ENCODE measurements at regions not wholly inside any gene's neighbourhood (a gene's known extent, or its start where the extent isn't known, plus 50 kb on each side); places are given as distances from the start of the nearest gene placed in this dataset.

DNA sequence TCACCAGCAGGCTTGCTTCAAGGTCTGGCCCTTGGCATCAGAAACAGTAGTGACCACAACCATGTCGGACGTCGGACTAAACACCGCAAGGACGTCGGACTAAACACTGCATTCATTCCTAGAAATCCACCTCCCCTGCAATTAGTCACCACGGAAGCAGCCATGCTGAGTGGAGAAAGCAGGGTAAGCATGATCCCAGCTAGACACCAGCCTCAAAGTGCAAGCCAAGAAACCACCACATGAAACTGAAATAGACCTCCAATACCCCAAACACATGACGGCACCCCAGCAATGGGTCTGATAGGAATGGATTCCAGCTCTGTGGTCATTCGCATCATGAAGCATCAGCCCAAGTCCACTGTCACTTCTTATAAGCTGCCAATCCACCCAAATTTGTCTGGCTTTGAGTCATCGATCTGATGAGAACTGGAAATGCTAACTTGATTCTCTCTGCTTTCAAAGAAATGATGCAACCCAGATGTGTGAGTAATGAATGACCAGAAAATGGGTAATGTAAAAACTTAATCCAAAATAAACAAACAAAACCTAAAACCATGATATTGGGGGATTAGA lies 348.3 kb upstream of the TMCO5A start:
- DNase-seq, result no peak

DNA sequence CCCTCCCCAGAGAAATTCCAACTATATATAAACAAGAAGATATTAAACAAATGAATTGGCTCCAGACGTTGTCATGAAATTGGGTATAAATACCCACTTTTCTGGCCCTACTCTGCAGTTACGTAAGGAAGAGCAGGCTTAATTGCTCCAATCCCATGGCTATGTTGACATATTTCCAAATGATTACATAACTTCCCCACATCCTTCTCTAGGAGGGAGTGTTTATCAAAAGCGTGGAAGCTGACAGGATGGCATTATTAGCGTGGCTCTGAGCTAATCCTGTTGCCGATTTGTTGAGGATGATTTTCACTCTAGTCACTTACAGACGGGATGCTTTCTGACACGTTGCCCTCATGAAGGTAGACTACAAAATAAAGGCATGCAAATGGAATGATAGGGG lies 347.5 kb upstream of the TMCO5A start:
- no peak for DNase-seq

- no peak for DNase-seq
Observed at GRCh38 chr15:37594417-37594816, 340.0 kb upstream of the TMCO5A start.

DNA sequence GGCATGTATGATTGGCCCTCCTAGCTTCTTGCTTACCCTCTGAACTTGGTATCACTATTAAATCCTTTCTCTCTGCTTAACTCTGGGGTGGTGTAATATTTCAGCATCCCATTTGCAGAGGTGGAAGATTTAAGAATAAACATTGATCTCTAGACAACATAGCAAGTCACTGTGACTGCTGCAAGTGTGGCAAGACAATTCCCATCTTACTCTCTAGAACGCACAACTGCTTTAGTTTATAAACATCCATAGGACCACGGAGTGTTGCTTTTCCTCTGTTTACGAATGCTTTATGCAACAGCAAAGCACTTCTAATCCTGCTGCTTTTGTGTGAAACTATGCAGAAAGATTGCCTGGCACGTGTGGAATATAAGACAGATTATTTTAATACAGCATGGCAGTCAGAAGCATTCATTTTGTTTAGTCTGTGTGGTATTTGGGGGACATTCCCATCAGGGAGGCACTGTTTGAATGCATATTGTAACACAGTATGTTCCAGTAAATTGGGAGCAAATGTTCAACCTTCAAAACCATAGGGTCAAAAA lies 338.9 kb upstream of the TMCO5A start:
- DNase-seq, result no peak

DNA sequence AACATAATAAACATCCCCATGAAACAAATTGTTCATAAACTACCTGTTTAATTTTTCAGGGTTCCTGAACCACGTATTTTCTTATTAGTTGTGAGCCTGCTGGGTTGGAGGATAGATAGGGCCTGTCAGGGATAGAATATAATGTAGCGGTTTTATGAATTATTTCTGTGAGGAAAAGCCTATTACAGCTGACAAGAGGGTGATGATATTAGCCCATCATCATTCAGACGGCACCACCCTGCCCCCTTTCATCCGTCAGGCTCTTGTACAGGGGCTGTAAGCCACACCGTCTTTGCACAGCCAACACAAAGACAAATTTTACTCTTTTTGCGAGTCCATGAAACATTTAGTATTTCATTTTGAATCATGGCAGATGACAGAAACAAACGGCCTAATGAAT lies 335.3 kb upstream of the TMCO5A start:
- DNase-seq, result no peak

DNA sequence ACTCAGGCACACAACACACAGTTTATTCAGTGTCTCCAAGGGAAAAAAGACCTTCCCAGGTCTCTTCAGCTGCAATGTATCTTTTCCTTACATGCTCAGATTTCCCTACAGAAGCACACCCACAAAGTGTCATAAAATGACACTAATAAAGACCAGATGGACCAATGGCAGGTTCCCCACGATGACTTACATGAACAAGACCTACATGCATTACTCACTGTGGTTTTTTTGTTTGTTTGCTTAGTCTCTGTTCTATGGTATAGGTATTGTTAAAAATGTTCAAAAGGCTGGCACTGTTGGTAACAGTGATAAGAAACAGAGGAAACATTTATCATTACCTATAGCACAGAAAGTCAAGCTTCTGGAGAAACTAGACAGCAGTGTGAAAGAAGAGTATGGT lies 318.2 kb upstream of the TMCO5A start:
- DNase-seq, result no peak

DNA sequence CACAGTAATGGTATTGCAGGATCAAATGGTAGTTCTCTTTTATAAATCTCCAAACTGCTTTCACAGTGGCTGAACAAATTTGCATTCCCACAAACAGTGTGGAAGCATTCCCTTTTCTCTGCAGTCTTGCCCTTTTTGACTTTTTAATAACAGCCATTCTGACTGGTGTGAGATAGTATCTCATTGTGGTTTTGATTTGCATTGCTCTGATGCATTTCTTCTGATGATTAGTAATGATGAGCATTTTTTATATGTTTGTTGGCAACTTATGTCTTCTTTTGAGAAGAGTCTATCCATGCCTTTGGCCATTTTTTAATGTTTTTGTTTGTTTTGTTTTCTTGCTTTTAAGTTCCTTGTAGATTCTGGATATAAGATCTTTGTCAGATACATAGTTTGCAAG lies 316.1 kb upstream of the TMCO5A start:
- DNase-seq, result no peak

- no peak for DNase-seq
Observed at GRCh38 chr15:37619358-37620042, 314.9 kb upstream of the TMCO5A start.

DNA sequence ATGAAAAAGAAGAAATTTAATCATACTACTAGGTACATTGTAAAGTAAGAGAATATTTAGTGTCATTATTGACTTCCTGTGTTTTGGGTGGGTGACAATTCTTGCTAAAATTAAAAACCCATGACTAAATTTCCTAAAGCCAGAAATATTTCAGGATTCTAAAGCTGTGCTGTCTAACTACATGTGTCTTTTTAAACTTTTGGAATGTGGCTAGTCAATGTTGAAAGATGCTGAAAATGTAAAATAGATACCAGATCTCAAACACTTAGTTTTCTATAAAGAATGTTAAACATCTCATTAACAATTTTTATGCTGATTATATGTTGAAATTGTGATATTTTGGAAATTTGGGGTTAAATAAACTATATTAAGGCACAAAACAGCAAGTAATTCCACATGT lies 308.9 kb upstream of the TMCO5A start:
- no peak for DNase-seq

- no peak for DNase-seq
Observed at GRCh38 chr15:37628507-37628906, 305.9 kb upstream of the TMCO5A start.

DNA sequence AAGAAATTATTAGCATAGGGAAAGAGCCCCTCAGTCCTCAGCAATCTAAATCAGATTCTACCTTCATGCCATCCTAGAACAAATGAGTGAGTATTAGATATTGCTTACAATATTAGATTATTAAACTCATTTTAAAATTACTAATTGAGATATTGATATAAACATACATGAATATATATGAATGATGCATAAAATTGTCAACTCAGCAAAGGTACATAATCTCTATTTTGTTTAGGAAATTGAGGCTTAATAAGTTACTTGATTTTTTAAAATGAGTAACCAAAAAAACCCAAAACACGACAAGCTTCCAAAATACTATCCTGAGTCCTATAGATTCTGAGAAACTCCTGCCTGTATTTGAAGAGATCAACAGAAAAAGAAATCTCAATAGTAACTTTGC lies 297.7 kb upstream of the TMCO5A start:
- DNase-seq, result no peak

GRCh38 chr15:37638116-37638515 lies 296.3 kb upstream of the TMCO5A start:
- DNase-seq, result no peak

- no peak for DNase-seq
Observed at GRCh38 chr15:37638691-37639090, 295.7 kb upstream of the TMCO5A start.

GRCh38 chr15:37652646-37653417 lies 281.6 kb upstream of the TMCO5A start:
- no peak for DNase-seq

DNA sequence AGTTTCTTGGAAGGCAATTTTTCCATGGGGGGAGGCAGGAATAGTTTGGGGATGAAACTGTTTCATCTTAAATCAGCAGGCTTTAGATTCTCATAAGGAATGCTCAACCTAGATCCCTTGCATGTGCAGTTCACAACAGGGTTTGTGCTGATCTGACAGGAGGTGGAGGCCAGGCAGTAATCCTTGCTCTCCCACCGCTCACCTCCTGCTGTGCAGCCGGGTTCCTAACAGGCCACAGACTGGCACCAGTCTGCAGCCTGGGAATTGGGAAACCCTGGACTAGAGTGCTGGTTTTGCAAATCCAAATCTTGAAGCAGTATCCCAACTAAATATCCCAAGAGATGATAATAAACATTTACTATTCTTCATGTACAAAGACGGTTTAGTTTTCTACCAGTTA lies 256.3 kb upstream of the TMCO5A start:
- DNase-seq, result no peak

- DNase-seq, result no peak
Observed at GRCh38 chr15:37679627-37680026, 254.8 kb upstream of the TMCO5A start.

DNA sequence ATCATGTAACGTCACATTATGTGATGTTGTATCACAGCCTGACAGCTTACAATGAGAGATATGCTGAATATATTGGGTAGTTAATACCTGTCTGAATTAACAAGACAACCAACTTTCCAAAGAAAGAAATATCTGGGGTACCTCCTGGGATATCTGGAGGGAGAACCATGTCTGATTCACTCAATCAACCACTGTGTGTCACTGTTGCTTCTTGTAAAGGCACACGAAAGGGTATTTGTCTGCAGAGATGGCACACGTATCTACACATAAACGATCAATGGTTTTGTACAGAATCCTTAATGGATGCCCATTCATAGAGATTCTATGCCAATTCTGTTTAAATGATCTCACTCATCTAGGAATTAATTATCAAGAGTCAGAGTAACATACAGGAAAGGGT lies 252.1 kb upstream of the TMCO5A start:
- no peak for DNase-seq

DNA sequence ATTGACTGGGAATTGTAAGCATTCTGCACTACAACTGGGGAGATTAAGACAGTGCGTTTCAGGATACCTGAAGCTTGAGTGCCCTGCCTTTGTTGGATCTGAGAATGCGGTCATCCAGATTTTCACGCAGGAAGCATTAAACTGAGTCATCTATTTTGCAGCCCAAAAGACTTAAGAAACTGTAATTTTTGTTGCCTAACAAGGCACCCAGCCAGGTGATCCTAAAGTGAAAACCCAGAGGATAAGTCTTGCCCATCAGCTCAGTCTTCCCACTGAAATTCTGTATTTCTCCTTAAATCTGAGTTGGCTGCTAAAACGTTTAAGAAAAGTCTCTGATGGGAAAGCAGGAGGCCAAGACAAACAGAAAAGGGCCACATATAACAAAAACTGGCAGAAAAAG lies 242.5 kb upstream of the TMCO5A start:
- no peak for DNase-seq

GRCh38 chr15:37693926-37694325 lies 240.5 kb upstream of the TMCO5A start:
- no peak for DNase-seq

- no peak for DNase-seq
Observed at GRCh38 chr15:37695719-37696118, 238.7 kb upstream of the TMCO5A start.

GRCh38 chr15:37698679-37699078 lies 235.8 kb upstream of the TMCO5A start:
- DNase-seq, result no peak

- no peak for DNase-seq
Observed at GRCh38 chr15:37701230-37701629, 233.2 kb upstream of the TMCO5A start.

GRCh38 chr15:37709669-37710068 lies 224.8 kb upstream of the TMCO5A start:
- DNase-seq, result no peak

DNA sequence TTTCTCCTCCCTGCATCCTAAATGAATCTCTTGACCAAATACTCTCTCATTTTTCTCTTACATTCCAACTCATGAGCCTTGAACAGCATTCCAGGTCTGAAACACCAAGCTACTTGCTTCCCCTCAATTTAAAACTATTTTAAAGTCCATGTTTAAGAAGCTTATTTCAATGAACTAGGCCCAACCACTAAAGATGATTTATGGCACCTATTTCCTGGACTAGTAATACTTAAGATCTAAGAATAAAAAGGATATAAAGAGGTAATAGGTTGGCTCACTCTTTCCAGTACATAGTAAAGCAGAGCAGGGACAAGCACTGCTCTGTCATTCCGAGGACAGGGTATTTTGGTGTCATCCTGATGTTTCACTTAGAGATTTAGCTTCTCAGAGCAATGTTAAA lies 219.3 kb upstream of the TMCO5A start:
- DNase-seq, result no peak

Measured in SW 1271 (cell line).